ENCODE measurements at regions not wholly inside any gene's neighbourhood (a gene's known extent, or its start where the extent isn't known, plus 50 kb on each side); places are given as distances from the start of the nearest gene placed in this dataset.
A peak's percentile ranks its signal among the peaks of the same experiment; 100 is the strongest.

DNA sequence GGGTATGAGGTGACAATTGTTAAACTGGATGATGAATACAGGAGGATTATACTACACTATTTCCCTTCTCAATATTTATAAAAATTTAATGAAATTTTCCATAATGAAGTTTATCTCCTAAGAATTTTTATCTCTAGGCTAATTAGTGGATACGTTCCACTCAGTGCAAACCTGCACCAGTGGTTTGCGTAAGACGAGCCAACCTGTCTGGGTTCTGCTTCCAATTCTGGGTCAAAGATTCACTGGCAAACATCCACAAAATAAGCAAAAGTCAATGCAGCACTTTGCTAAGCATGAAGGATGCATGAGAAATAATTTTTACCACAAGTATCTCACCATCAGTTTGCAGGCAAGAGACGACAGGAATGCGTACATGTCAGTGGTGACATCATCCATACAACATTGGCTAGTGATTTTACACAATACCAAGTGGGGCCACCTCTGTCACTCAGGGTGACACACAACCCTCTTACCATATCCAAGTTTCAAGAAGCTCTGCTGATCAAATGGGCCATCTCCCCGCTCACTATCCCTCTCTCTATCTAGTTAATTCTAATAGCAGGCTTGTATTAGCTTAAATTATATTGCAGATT is 51.7 kb downstream of the FAM50B start:
- 91 to 92% methylated on average over 6 of the region's 6 CpGs for WGBS, 2 donors
- H3K9me3 ChIP-seq: no peaks in the 10 kb centered on the region
- no peaks in the 10 kb centered on the region for H3K36me3 ChIP-seq
- H3K27ac ChIP-seq: no peak overlapping the region
- H3K4me3 ChIP-seq: no peak overlapping the region
- H3K27me3 ChIP-seq: no peaks in the 10 kb centered on the region
- DNase-seq: no peak
- TF ChIP-seq, protein P1, sequence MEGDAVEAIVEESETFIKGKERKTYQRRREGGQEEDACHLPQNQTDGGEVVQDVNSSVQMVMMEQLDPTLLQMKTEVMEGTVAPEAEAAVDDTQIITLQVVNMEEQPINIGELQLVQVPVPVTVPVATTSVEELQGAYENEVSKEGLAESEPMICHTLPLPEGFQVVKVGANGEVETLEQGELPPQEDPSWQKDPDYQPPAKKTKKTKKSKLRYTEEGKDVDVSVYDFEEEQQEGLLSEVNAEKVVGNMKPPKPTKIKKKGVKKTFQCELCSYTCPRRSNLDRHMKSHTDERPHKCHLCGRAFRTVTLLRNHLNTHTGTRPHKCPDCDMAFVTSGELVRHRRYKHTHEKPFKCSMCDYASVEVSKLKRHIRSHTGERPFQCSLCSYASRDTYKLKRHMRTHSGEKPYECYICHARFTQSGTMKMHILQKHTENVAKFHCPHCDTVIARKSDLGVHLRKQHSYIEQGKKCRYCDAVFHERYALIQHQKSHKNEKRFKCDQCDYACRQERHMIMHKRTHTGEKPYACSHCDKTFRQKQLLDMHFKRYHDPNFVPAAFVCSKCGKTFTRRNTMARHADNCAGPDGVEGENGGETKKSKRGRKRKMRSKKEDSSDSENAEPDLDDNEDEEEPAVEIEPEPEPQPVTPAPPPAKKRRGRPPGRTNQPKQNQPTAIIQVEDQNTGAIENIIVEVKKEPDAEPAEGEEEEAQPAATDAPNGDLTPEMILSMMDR (IDR thresholded peaks at IDR 0.05): no peak
- TF ChIP-seq EP300 (IDR thresholded peaks at IDR 0.05) (no peak), POLR2A (IDR thresholded peaks at IDR 0.05) (no peak), POLR2AphosphoS5 (IDR thresholded peaks at IDR 0.05) (no peak)
- no peaks in the 10 kb centered on the region for H3K4me1 ChIP-seq
- no peak for ATAC-seq (ENCODE audit: low FRiP score in 2 of 2)

GRCh38 chr6:3902871-3903648 is 53.9 kb downstream of the FAM50B start:
- TF ChIP-seq, protein P1 (IDR thresholded peaks at IDR 0.05): no peak
- TF ChIP-seq POLR2AphosphoS5 (IDR thresholded peaks at IDR 0.05): no peak
- no peak for TF ChIP-seq POLR2A (IDR thresholded peaks at IDR 0.05)
- TF ChIP-seq EP300 (IDR thresholded peaks at IDR 0.05): no peak
- 78 to 80% methylated on average over 10 of the region's 10 CpGs for WGBS, 2 donors
- Histone ChIP-seq H3K36me3 (no peaks in the 10 kb centered on the region), H3K27ac (no peak overlapping the region), H3K4me1 (no peaks in the 10 kb centered on the region), H3K9me3 (no peaks in the 10 kb centered on the region), H3K27me3 (no peaks in the 10 kb centered on the region), H3K4me3 (no peak overlapping the region)
- DNase-seq: no peak
- peak in 1 of 2 donors; percentile 13 for ATAC-seq (ENCODE audit: low FRiP score in 2 of 2)

- DNase-seq: no peak
- H3K27me3 ChIP-seq: no peaks in the 10 kb centered on the region
- no peaks in the 10 kb centered on the region for H3K9me3 ChIP-seq
- H3K4me1 ChIP-seq: no peaks in the 10 kb centered on the region
- ATAC-seq (ENCODE audit: low FRiP score in 2 of 2): no peak
- H3K27ac ChIP-seq: no peak overlapping the region
- no peaks in the 10 kb centered on the region for H3K36me3 ChIP-seq
- H3K4me3 ChIP-seq: no peak overlapping the region
- WGBS, 2 donors: 87 to 94% methylated on average over 3 of the region's 3 CpGs
- no peak for TF ChIP-seq POLR2AphosphoS5 (IDR thresholded peaks at IDR 0.05)
- TF ChIP-seq, protein P1 (IDR thresholded peaks at IDR 0.05): no peak
- TF ChIP-seq POLR2A (IDR thresholded peaks at IDR 0.05): no peak
- TF ChIP-seq EP300 (IDR thresholded peaks at IDR 0.05): no peak
Observed at GRCh38 chr6:3904518-3904917, 55.3 kb downstream of the FAM50B start.

DNA sequence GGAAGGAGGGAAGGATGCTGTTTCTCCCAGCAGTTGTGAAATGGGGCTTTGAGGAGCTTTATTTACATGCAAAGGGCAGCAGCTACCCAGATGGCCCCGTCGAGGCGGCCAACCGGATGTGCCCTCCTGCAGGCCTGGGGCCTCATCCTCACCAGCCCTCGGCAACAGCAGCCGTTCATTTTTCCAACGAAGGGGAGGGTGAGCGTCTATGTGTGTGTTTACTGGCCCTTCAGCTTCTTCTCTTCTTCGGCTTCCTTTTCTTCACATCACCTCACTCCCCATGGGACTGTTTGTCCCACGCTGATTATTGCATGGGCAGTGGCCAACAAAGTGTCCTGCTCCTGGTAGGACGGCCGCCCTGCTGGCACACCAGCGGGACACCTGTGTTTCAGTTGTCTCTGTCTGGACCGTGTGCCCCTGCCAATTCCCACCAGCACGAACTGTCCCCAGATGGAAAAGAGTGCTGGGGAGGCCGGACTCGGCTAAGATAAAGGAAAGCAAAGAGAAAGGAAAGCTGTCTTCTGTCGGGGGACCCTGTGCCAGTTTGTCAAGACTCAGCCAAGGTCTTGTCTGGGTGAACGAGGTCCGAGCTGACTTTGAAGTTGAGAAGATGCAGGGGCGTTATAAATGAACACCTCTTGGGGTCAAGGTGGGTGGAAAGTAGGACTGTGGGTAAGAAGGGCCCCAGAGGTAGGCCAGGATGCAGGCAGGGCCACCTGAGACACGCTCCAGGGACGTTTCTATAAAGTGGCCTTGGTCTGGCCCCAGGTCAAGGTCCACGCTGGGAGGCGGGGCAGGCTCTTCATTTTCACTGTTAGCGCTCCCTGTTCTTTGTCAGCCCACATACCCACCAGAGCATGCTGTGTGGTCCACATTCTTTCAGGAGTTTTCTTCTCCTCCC is 57.0 kb downstream of the FAM50B start:
- Histone ChIP-seq H3K4me1 (peaks cover 0 to 2% (median 0%) of the 10 kb centered on the region in 4 donors), H3K27me3 (no peaks in the 10 kb centered on the region), H3K4me3 (no peak overlapping the region), H3K9me3 (no peaks in the 10 kb centered on the region), H3K36me3 (no peaks in the 10 kb centered on the region), H3K27ac (no peak overlapping the region)
- whole genome bisulfite sequencing, 2 donors: 73 to 76% methylated on average over 25 to 26 of the region's 26 CpGs
- TF ChIP-seq EP300 (IDR thresholded peaks at IDR 0.05) (no peak), POLR2A (IDR thresholded peaks at IDR 0.05) (no peak), POLR2AphosphoS5 (IDR thresholded peaks at IDR 0.05) (no peak)
- TF ChIP-seq, protein P1 (IDR thresholded peaks at IDR 0.05): no peak
- DNase-seq (peak in 1 of 2 donors; percentile 49), ATAC-seq (ENCODE audit: low FRiP score in 2 of 2) (no peak)

All from upper lobe of left lung (tissue), 6 donors.